Heart left ventricle (tissue), 16 donors: ENCODE measurements at regions not wholly inside any gene's neighbourhood (a gene's known extent, or its start where the extent isn't known, plus 50 kb on each side); places are given as distances from the start of the nearest gene placed in this dataset.
A peak's percentile ranks its signal among the peaks of the same experiment; 100 is the strongest.

ENCODE experiments used
- ATAC-seq, 4 donors: fragments of 200-7000 bp; cut with Tn5 transposase; one replicate each; pipeline ENCODE4 v1.9.1; 2020 to 2022; ENCODE audit warnings: moderate library complexity in 4 of 4, mild to moderate bottlenecking in 3 of 4, moderate number of reproducible peaks in 1 of 4
- DNase-seq, 5 donors: peaks; one replicate each; pipeline ENCODE4 v3.0.0-alpha.2; 2020
- H3K27ac ChIP-seq, 12 donors: fragments of 200-600 bp; sonication (generic) in 4 of 12; one replicate each; pipeline versions ENCODE4 v1.5.0 to v1.8.0; 2016 to 2022; ENCODE audit warnings: mild to moderate bottlenecking in 2 of 12
- H3K27me3 ChIP-seq, 9 donors: fragments of 200-600 bp; sonication (generic) in 2 of 9; one replicate each; pipeline versions ENCODE4 v1.5.1 to v1.8.0; 2016 to 2022; ENCODE audit warnings: mild to moderate bottlenecking in 3 of 9
- H3K36me3 ChIP-seq, 9 donors: fragments of 200-600 bp; sonication (generic) in 2 of 9; one replicate each; pipeline versions ENCODE4 v1.5.0 to v1.8.0; 2018 to 2022; ENCODE audit warnings: mild to moderate bottlenecking in 2 of 9
- H3K4me1 ChIP-seq, 12 donors: fragments of 200-600 bp; sonication (generic) in 4 of 12; one replicate each; pipeline versions ENCODE4 v1.5.0 to v1.8.0; 2016 to 2022; ENCODE audit warnings: mild to moderate bottlenecking in 3 of 12
- H3K4me3 ChIP-seq, 12 donors: fragments of 200-600 bp; sonication (generic) in 4 of 12; one replicate each; pipeline versions ENCODE4 v1.5.0 to v1.8.0; 2017 to 2022; ENCODE audit warnings: mild to moderate bottlenecking in 9 of 12, moderate library complexity in 4 of 12
- H3K9me3 ChIP-seq, 12 donors: fragments of 200-600 bp; sonication (generic) in 4 of 12; one replicate each; pipeline versions ENCODE4 v1.5.0 to v1.8.0; 2016 to 2022; ENCODE audit warnings: mild to moderate bottlenecking in 1 of 12
- CTCF ChIP-seq, 12 donors: fragments of 200-600 bp; sonication (generic) in 4 of 12; IDR thresholded peaks; one replicate each; pipeline versions ENCODE4 v1.5.0 to v1.8.0; 2018 to 2022; ENCODE audit warnings: antibody characterized with exemption in 12 of 12, mild to moderate bottlenecking in 5 of 12
- POLR2A ChIP-seq, 2 donors: fragments of 450-650 bp; IDR thresholded peaks; one replicate each; pipeline ENCODE4 v1.6.1; 2017; ENCODE audit warnings: antibody characterized with exemption in 2 of 2, mild to moderate bottlenecking in 2 of 2, moderate library complexity in 2 of 2
- WGBS, 4 donors: extraction: QIAGEN DNeasy Blood & Tissue Kit in 2 of 4; methylation state at CpG; one replicate each; pipeline versions ENCODE4 v1.1.5 to v1.1.7; 2013 to 2018; 5-methylcytosine and 5-hydroxymethylcytosine counted together
- intact Hi-C, 10 donors: fragments of 100-400 bp; cut with DNase I; formaldehyde crosslinking; loops; one replicate each; pipeline versions ENCODE4 v1.11.1 to v1.14.2; 2022
- donor health status: ischemic (EF 13 %, LVEDD 7.1; RV severe dilation, severe dysfunction).
- donor health status: healthy with polysubstance abuse.
- donor health status: DM: no; HTN: yes; CAD: no.
- donor health status: DM: no; HTN: no; CAD: no.
- donor health status: ischemic (EF 25% LVEDD 6.9; RV normal size, moderate dysfunction).
- donor health status: ischemic (EF 25% LVEDD 5.7; RV mildly dilated, moderate dysfunction).
- donor health status: healthy.
- donor health status: DM: yes; HTN: yes; CAD: no.
- donor health status: ischemic (EF 35%, LVEDD 5.7; RV mildly dilated, moderate dysfunction).
- donor health status: nonischemic (EF 11% LVEDD 7.7; RV severe dilation, severe dysfunction).
- donor health status: DM: yes; HTN: yes; CAD: no.
- donor health status: PGD.
- donor health status: ischemic (EF 29% LVEDD 5.4; RV normal size, mild dysfunction).
- donor health status: nonischemic (EF 23%, LVEDD 6.1; RV moderate dilation, normal function).

GRCh38 chr2:215594766-215595165 lies 158.9 kb upstream of the FN1 start:
- Histone ChIP-seq H3K9me3 (no peaks in the 10 kb centered on the region), H3K4me1 (no peaks in the 10 kb centered on the region), H3K27ac (no peak overlapping the region), H3K36me3 (no peaks in the 10 kb centered on the region), H3K27me3 (no peaks in the 10 kb centered on the region), H3K4me3 (no peak overlapping the region)
- ATAC-seq, result no peak
- intact Hi-C loops, result no loop called here
- TF ChIP-seq POLR2A (IDR thresholded peaks at IDR 0.05) (no peak), CTCF (IDR thresholded peaks at IDR 0.05) (no peak)
- 41 to 51% (median 44%) methylated on average over 2 of the region's 2 CpGs for WGBS, 4 donors
- DNase-seq, result no peak

- intact Hi-C loops, result no loop called here
- Histone ChIP-seq H3K27me3 (no peaks in the 10 kb centered on the region), H3K36me3 (no peaks in the 10 kb centered on the region), H3K4me1 (no peaks in the 10 kb centered on the region), H3K4me3 (no peak overlapping the region), H3K9me3 (no peaks in the 10 kb centered on the region), H3K27ac (no peak overlapping the region)
- no peak for ATAC-seq
- TF ChIP-seq CTCF (IDR thresholded peaks at IDR 0.05), result no peak
- TF ChIP-seq POLR2A (IDR thresholded peaks at IDR 0.05), result no peak
- DNase-seq, result no peak
- WGBS, 4 donors, result 95 to 96% (median 96%) methylated on average over 6 of the region's 6 CpGs
Measured at GRCh38 chr2:215590010-215590745, 154.3 kb upstream of the FN1 start.

- intact Hi-C loops, result no loop called here
- Histone ChIP-seq H3K27me3 (no peaks in the 10 kb centered on the region), H3K4me1 (peaks cover 0 to 4% (median 0%) of the 10 kb centered on the region in 12 donors), H3K36me3 (no peaks in the 10 kb centered on the region), H3K27ac (no peak overlapping the region), H3K9me3 (no peaks in the 10 kb centered on the region), H3K4me3 (no peak overlapping the region)
- WGBS, 4 donors, result 86 to 94% (median 87%) methylated on average over 1 of the region's 1 CpG
- ATAC-seq (no peak), DNase-seq (no peak)
- no peak for TF ChIP-seq POLR2A (IDR thresholded peaks at IDR 0.05)
- TF ChIP-seq CTCF (IDR thresholded peaks at IDR 0.05), result no peak
Measured at GRCh38 chr2:215583881-215584280, 148.0 kb upstream of the FN1 start.

GRCh38 chr2:215579809-215580208 lies 143.9 kb upstream of the FN1 start:
- no peak overlapping the region for H3K4me3 ChIP-seq
- H3K9me3 ChIP-seq, result no peaks in the 10 kb centered on the region
- peak in 1 of 5 donors; percentile 30 for DNase-seq
- peaks cover 0 to 4% (median 0%) of the 10 kb centered on the region in 12 donors for H3K4me1 ChIP-seq
- TF ChIP-seq POLR2A (IDR thresholded peaks at IDR 0.05) (no peak), CTCF (IDR thresholded peaks at IDR 0.05) (no peak)
- no peaks in the 10 kb centered on the region for H3K27me3 ChIP-seq
- H3K36me3 ChIP-seq, result no peaks in the 10 kb centered on the region
- H3K27ac ChIP-seq, result peak overlapping the region in 4 of 12 donors; percentile 15 to 32 (median 24)
- intact Hi-C loops, result loop anchor here in 2 of 10 donors (10.0 kb wide), 2 partner anchors 115 to 145 kb away; partner anchors contain the start of gene FN1 (in 1 of the 2)
- 51 to 63% (median 59%) methylated on average over 3 of the region's 3 CpGs for WGBS, 4 donors
- peak; percentile 77 to 95 (median 88) for ATAC-seq
